GM10266 (cell line): ENCODE measurements at regions not wholly inside any gene's neighbourhood (a gene's known extent, or its start where the extent isn't known, plus 50 kb on each side); places are given as distances from the start of the nearest gene placed in this dataset.
"Not testable (repeated sequence)": the region's sequence is repeated elsewhere in the genome, so short reads cannot be mapped to it uniquely, and the experiment has no call there.

Experiments
- DNase-seq: peaks from one replicate; pipeline ENCODE4 v3.0.0; 2012; ENCODE audit errors: extremely low spot score
- CTCF ChIP-seq: IDR thresholded peaks from 2 replicates; pipeline ENCODE4 v1.5.1; 2012; ENCODE audit warnings: mild to moderate bottlenecking, low read depth; ENCODE audit not compliant: control insufficient read depth, insufficient read depth; ENCODE audit errors: missing control alignments

- DNase-seq = no peak
- no peak for TF ChIP-seq CTCF
Observed at GRCh38 chrX:5306654-5307121, 922.0 kb downstream of the NLGN4X start.

GRCh38 chrX:5305452-5305851, 923.2 kb downstream of the NLGN4X start:
- no peak for TF ChIP-seq CTCF
- no peak for DNase-seq

- TF ChIP-seq CTCF = no peak
- no peak for DNase-seq
Observed at GRCh38 chrX:5295004-5295403, 933.7 kb downstream of the NLGN4X start.

- DNase-seq = no peak
- no peak for TF ChIP-seq CTCF
Observed at GRCh38 chrX:5290635-5291034, 938.0 kb downstream of the NLGN4X start.

GRCh38 chrX:5289949-5290348, 938.7 kb downstream of the NLGN4X start:
- not testable (repeated sequence) for DNase-seq

GRCh38 chrX:5278908-5279307, 949.8 kb downstream of the NLGN4X start:
- no peak for TF ChIP-seq CTCF
- DNase-seq = no peak

GRCh38 chrX:5265324-5265850, 963.3 kb downstream of the NLGN4X start:
- DNase-seq = no peak

More at GRCh38 chrX:5265324-5265850, 963.3 kb downstream of the NLGN4X start:
- no peak for TF ChIP-seq CTCF
